ENCODE measurements at regions not wholly inside any gene's neighbourhood (a gene's known extent, or its start where the extent isn't known, plus 50 kb on each side); places are given as distances from the start of the nearest gene placed in this dataset.

DNA sequence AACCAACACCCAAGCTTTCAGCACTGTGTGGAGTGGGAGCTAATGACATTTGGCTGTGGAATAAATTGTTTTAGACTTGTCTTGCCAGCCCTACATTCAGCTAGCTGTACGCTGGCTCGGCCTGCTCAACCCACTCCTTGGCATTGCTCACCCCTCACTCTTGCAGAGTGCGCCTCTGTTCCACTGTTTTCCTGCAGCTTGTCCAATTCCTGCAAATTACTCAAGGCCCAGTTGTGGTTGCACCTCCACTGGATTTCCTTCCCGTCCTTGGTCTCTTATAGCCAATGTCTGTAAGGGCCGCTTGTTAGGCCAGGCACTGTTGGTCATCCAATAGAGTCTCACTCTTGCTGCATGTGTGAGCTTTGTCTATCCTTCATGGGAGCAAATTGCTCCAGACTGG, 55.5 kb upstream of the ADRA1D start:
- no peak for TF ChIP-seq CTCF (IDR thresholded peaks at IDR 0.05; ENCODE audit: borderline replicate concordance, extremely low read depth, low read length, poor library complexity, severe bottlenecking)
- no peak for TF ChIP-seq EZH2 (IDR thresholded peaks at IDR 0.05; ENCODE audit: borderline replicate concordance, low read depth, low read length, severe bottlenecking)

Measured in DND-41 (cell line).